Loucy (cell line): ENCODE measurements at regions not wholly inside any gene's neighbourhood (a gene's known extent, or its start where the extent isn't known, plus 50 kb on each side); places are given as distances from the start of the nearest gene placed in this dataset.

Source experiments
- CTCF ChIP-seq: fragments of 200-600 bp; sonication (generic); conservative IDR thresholded peaks from 2 replicates; pipeline ENCODE4 v1.5.1; 2014; ENCODE audit warnings: mild to moderate bottlenecking, antibody characterized with exemption, low read length
- EZH2phosphoT487 ChIP-seq: fragments of 200-600 bp; IDR thresholded peaks from 2 replicates; pipeline ENCODE4 v1.6.1; 2018; ENCODE audit warnings: antibody characterized with exemption, mild to moderate bottlenecking, moderate library complexity, borderline replicate concordance

- TF ChIP-seq CTCF (no peak), EZH2phosphoT487 (no peak)
These were observed 93.7 kb downstream of the PRR15 start for GRCh38 chr7:29657288-29657687.
